Psoas muscle (tissue), 7 donors: ENCODE measurements at regions not wholly inside any gene's neighbourhood (a gene's known extent, or its start where the extent isn't known, plus 50 kb on each side); places are given as distances from the start of the nearest gene placed in this dataset.
"Not testable (repeated sequence)": the region's sequence is repeated elsewhere in the genome, so short reads cannot be mapped to it uniquely, and the experiment has no call there.

Source experiments
- ATAC-seq, 4 donors: fragments of 200-7000 bp; cut with Tn5 transposase; one replicate each; pipeline ENCODE4 v1.9.1; 2020; ENCODE audit warnings: moderate library complexity in 3 of 4, mild to moderate bottlenecking in 2 of 4
- DNase-seq, 2 donors: peaks; one replicate each; pipeline ENCODE4 v3.0.0-alpha.2; 2020
- H3K27ac ChIP-seq: fragments of 200-600 bp; one replicate; pipeline ENCODE4 v1.8.0; 2022
- H3K27me3 ChIP-seq, 3 donors: fragments of 200-600 bp in 1 of 3; one replicate each; pipeline versions ENCODE4 v1.6.1 to v1.8.0; 2013 to 2022; ENCODE audit warnings: low read length in 2 of 3, mild to moderate bottlenecking in 2 of 3, moderate library complexity in 1 of 3; ENCODE audit not compliant: insufficient read depth in 3 of 3
- H3K36me3 ChIP-seq, 2 donors: fragments of 200-600 bp in 1 of 2; one replicate each; pipeline versions ENCODE4 v1.6.1 to v1.8.0; 2013 to 2022; ENCODE audit warnings: low read depth in 1 of 2, mild to moderate bottlenecking in 1 of 2, moderate library complexity in 1 of 2; ENCODE audit not compliant: insufficient read depth in 1 of 2
- H3K4me1 ChIP-seq: fragments of 200-600 bp; one replicate; pipeline ENCODE4 v1.8.0; 2022
- H3K4me3 ChIP-seq: fragments of 200-600 bp; one replicate; pipeline ENCODE4 v1.8.0; 2022; ENCODE audit warnings: mild to moderate bottlenecking
- H3K9me3 ChIP-seq: fragments of 200-600 bp; one replicate; pipeline ENCODE4 v1.8.0; 2022
- CTCF ChIP-seq: fragments of 200-600 bp; IDR thresholded peaks from one replicate; pipeline ENCODE4 v1.8.0; 2022; ENCODE audit warnings: antibody characterized with exemption
- WGBS, 3 donors: extraction: QIAGEN DNeasy Blood & Tissue Kit; methylation state at CpG; one replicate each; pipeline versions ENCODE4 v1.1.6 to v1.1.7; 2013; 5-methylcytosine and 5-hydroxymethylcytosine counted together
- intact Hi-C, 2 donors: fragments of 100-400 bp; cut with DNase I; formaldehyde crosslinking; loops; one replicate each; pipeline versions ENCODE4 v1.11.0 to v1.14.2; 2022
- donor health status: healthy with polysubstance abuse.
- donor health status: DM: no; HTN: no; CAD: no; lungs with moderate emphysema.
- donor health status: Bipolar disorder and iron deficiency.
- donor health status: healthy.
- donor health status: DM: yes; HTN: yes; CAD: no.
- donor health status: DM: no; HTN: no; CAD: no.
- donor health status: DM: yes; HTN: yes; CAD: no.

GRCh38 chr14:43735932-43736331, 771.2 kb downstream of the FSCB start:
- WGBS, 3 donors: 19 to 21% (median 20%) methylated on average over 3 of the region's 3 CpGs
- no peak for ATAC-seq
- Histone ChIP-seq H3K27ac (no peak overlapping the region), H3K9me3 (no peaks in the 10 kb centered on the region), H3K4me3 (no peak overlapping the region), H3K4me1 (no peaks in the 10 kb centered on the region), H3K36me3 (no peaks in the 10 kb centered on the region), H3K27me3 (no peaks in the 10 kb centered on the region)
- no peak for TF ChIP-seq CTCF
- intact Hi-C loops: no loop called here
- no peak for DNase-seq

- H3K27me3 ChIP-seq: no peaks in the 10 kb centered on the region
- WGBS, 3 donors: 41 to 55% (median 48%) methylated on average over 4 of the region's 4 CpGs
These were observed 777.9 kb downstream of the FSCB start for GRCh38 chr14:43729143-43729542.

GRCh38 chr14:43706900-43707299, 800.2 kb downstream of the FSCB start:
- H3K36me3 ChIP-seq: no peaks in the 10 kb centered on the region
- ATAC-seq (no peak), DNase-seq (no peak)
- no peak for TF ChIP-seq CTCF
- H3K4me1 ChIP-seq: no peaks in the 10 kb centered on the region
- H3K27ac ChIP-seq: no peak overlapping the region
- H3K27me3 ChIP-seq: no peaks in the 10 kb centered on the region
- no peak overlapping the region for H3K4me3 ChIP-seq
- intact Hi-C loops: no loop called here
- peaks cover 4% of the 10 kb centered on the region for H3K9me3 ChIP-seq

More at GRCh38 chr14:43729143-43729542, 777.9 kb downstream of the FSCB start:
- DNase-seq (no peak), ATAC-seq (no peak)
- H3K36me3 ChIP-seq: no peaks in the 10 kb centered on the region
- no peak overlapping the region for H3K4me3 ChIP-seq
- H3K27ac ChIP-seq: no peak overlapping the region
- no peaks in the 10 kb centered on the region for H3K4me1 ChIP-seq
- TF ChIP-seq CTCF: no peak
- no peaks in the 10 kb centered on the region for H3K9me3 ChIP-seq
- intact Hi-C loops: no loop called here

GRCh38 chr14:43698561-43699284, 808.4 kb downstream of the FSCB start:
- not testable (repeated sequence) for H3K27ac ChIP-seq, H3K4me1 ChIP-seq, H3K4me3 ChIP-seq, DNase-seq, H3K36me3 ChIP-seq, H3K9me3 ChIP-seq, ATAC-seq, H3K27me3 ChIP-seq
- WGBS, 3 donors: 85 to 87% (median 87%) methylated on average over 14 to 20 of the region's 20 CpGs
- intact Hi-C loops: loop anchor here in 1 of 2 donors (5.0 kb wide), 1 partner anchor 59 kb away; no protein-coding TSS in a partner anchor

GRCh38 chr14:43697003-43697402, 810.1 kb downstream of the FSCB start:
- intact Hi-C loops: loop anchor here in 1 of 2 donors (5.0 kb wide), 1 partner anchor 60 kb away; no protein-coding TSS in a partner anchor
- no peak for TF ChIP-seq CTCF
- 90 to 95% (median 92%) methylated on average over 1 of the region's 1 CpG for WGBS, 3 donors
- Histone ChIP-seq H3K36me3 (no peaks in the 10 kb centered on the region), H3K4me3 (no peak overlapping the region), H3K27ac (no peak overlapping the region), H3K9me3 (no peaks in the 10 kb centered on the region), H3K4me1 (no peaks in the 10 kb centered on the region), H3K27me3 (no peaks in the 10 kb centered on the region)
- ATAC-seq (no peak), DNase-seq (no peak)
